ENCODE measurements at regions not wholly inside any gene's neighbourhood (a gene's known extent, or its start where the extent isn't known, plus 50 kb on each side); places are given as distances from the start of the nearest gene placed in this dataset.
A peak's percentile ranks its signal among the peaks of the same experiment; 100 is the strongest.

DNA sequence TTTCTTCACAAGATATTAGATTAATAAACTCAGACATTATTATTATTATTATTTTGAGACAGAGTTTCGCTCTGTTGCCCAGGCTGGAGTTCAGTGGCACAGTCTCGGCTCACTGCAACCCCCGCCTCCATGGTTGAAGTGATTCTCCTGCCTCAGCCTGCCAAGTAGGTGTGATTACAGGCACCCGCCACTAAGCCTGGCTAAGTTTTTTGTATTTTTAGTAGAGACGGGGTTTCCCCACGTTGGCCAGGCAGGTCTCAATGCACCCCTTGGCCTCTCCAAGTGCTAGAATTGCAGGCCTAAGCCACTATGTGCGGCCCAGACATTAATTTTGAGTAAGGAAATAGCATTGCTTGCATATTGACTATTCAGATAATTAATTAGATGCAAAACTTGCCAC, 554.9 kb upstream of the LRFN5 start:
- ATAC-seq: peak; percentile 88
- Mint-ChIP-seq H3K4me1 (peaks cover 1% of the 10 kb centered on the region; the same call in 2 of the 3 replicates), H3K27ac (no peak overlapping the region), H3K36me3 (ENCODE audit: low read depth) (no peaks in the 10 kb centered on the region), H3K27me3 (ENCODE audit: insufficient read depth, low read depth, poor library complexity) (peaks cover 2% of the 10 kb centered on the region), H3K9me3 (no peaks in the 10 kb centered on the region), H3K4me3 (no peak overlapping the region)
- H3K36me3 ChIP-seq (ENCODE audit: insufficient read depth): no peaks in the 10 kb centered on the region
- no peaks in the 10 kb centered on the region for H3K9me2 ChIP-seq (ENCODE audit: insufficient read depth)
- peak; percentile 63 for DNase-seq (ENCODE audit: low spot score)
- no peaks in the 10 kb centered on the region for H3K79me2 ChIP-seq (replicated peaks; ENCODE audit: insufficient read depth)
- H2AFZ ChIP-seq: no peak overlapping the region
- no peaks in the 10 kb centered on the region for H3F3A ChIP-seq (replicated peaks; ENCODE audit: low read depth)
- H3K4me2 ChIP-seq: no peak overlapping the region
- no peak overlapping the region for H3K4me3 ChIP-seq
- no peak for TF ChIP-seq NANOG (IDR thresholded peaks at IDR 0.05; ENCODE audit: borderline replicate concordance)
- TF ChIP-seq ZNF114 (CRISPR knock-in tag; IDR thresholded peaks at IDR 0.05): no peak
- TF ChIP-seq, protein P1, sequence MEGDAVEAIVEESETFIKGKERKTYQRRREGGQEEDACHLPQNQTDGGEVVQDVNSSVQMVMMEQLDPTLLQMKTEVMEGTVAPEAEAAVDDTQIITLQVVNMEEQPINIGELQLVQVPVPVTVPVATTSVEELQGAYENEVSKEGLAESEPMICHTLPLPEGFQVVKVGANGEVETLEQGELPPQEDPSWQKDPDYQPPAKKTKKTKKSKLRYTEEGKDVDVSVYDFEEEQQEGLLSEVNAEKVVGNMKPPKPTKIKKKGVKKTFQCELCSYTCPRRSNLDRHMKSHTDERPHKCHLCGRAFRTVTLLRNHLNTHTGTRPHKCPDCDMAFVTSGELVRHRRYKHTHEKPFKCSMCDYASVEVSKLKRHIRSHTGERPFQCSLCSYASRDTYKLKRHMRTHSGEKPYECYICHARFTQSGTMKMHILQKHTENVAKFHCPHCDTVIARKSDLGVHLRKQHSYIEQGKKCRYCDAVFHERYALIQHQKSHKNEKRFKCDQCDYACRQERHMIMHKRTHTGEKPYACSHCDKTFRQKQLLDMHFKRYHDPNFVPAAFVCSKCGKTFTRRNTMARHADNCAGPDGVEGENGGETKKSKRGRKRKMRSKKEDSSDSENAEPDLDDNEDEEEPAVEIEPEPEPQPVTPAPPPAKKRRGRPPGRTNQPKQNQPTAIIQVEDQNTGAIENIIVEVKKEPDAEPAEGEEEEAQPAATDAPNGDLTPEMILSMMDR (conservative IDR thresholded peaks at IDR 0.05; ENCODE audit: low read depth in 2 of 2): peak; percentile 6 to 32; a peak in 2 of 4 replicates
- H4K20me1 ChIP-seq (replicated peaks; ENCODE audit: insufficient read depth): no peaks in the 10 kb centered on the region
- H3K27me3 ChIP-seq (ENCODE audit: insufficient read depth): no peaks in the 10 kb centered on the region
- H3K27ac ChIP-seq (ENCODE audit: low read depth): no peak overlapping the region
- H3K4me1 ChIP-seq (ENCODE audit: insufficient read depth): no peaks in the 10 kb centered on the region

GRCh38 chr14:41047763-41048162, 558.9 kb upstream of the LRFN5 start:
- Mint-ChIP-seq H3K9me3 (no peaks in the 10 kb centered on the region), H3K4me3 (no peak overlapping the region), H3K27ac (no peak overlapping the region), H3K36me3 (ENCODE audit: low read depth) (no peaks in the 10 kb centered on the region), H3K27me3 (ENCODE audit: insufficient read depth, low read depth, poor library complexity) (peaks cover 2% of the 10 kb centered on the region), H3K4me1 (no peaks in the 10 kb centered on the region)
- Histone ChIP-seq H3K27me3 (ENCODE audit: insufficient read depth) (no peaks in the 10 kb centered on the region), H3K79me2 (replicated peaks; ENCODE audit: insufficient read depth) (no peaks in the 10 kb centered on the region), H4K20me1 (replicated peaks; ENCODE audit: insufficient read depth) (no peaks in the 10 kb centered on the region; the same call in 1 of the 2 replicates), H3K36me3 (ENCODE audit: insufficient read depth) (no peaks in the 10 kb centered on the region), H3K4me3 (no peak overlapping the region), H3K27ac (ENCODE audit: low read depth) (no peak overlapping the region), H3F3A (replicated peaks; ENCODE audit: low read depth) (no peaks in the 10 kb centered on the region), H2AFZ (no peak overlapping the region), H3K9me2 (ENCODE audit: insufficient read depth) (no peaks in the 10 kb centered on the region), H3K4me2 (no peak overlapping the region), H3K4me1 (ENCODE audit: insufficient read depth) (no peaks in the 10 kb centered on the region)
- no peak for ATAC-seq
- no peak for DNase-seq (ENCODE audit: low spot score)
- TF ChIP-seq POLR2AphosphoS5 (IDR thresholded peaks at IDR 0.05; ENCODE audit: low read depth): no peak
- TF ChIP-seq REST (IDR thresholded peaks at IDR 0.05; ENCODE audit: unreplicated experiment): no peak

- H4K20me1 ChIP-seq (replicated peaks; ENCODE audit: insufficient read depth): no peaks in the 10 kb centered on the region
- H3K27ac Mint-ChIP-seq: no peak overlapping the region
- no peak for TF ChIP-seq REST (IDR thresholded peaks at IDR 0.05; ENCODE audit: unreplicated experiment)
- no peak for TF ChIP-seq POLR2AphosphoS5 (IDR thresholded peaks at IDR 0.05; ENCODE audit: low read depth)
- no peak for TF ChIP-seq EZH2phosphoT487 (IDR thresholded peaks at IDR 0.05; ENCODE audit: unreplicated experiment)
- TF ChIP-seq NANOG (IDR thresholded peaks at IDR 0.05; ENCODE audit: borderline replicate concordance): no peak
- TF ChIP-seq, protein P1 (conservative IDR thresholded peaks at IDR 0.05; ENCODE audit: low read depth in 2 of 2): no peak
- no peak for TF ChIP-seq ZNF114 (CRISPR knock-in tag; IDR thresholded peaks at IDR 0.05)
Measured at GRCh38 chr14:41037388-41037787, 569.3 kb upstream of the LRFN5 start.

More at GRCh38 chr14:41037388-41037787, 569.3 kb upstream of the LRFN5 start:
- no peaks in the 10 kb centered on the region for H3K36me3 ChIP-seq (ENCODE audit: insufficient read depth)
- no peaks in the 10 kb centered on the region for H3K79me2 ChIP-seq (replicated peaks; ENCODE audit: insufficient read depth)
- Mint-ChIP-seq H3K4me3 (no peak overlapping the region), H3K27me3 (ENCODE audit: insufficient read depth, low read depth, poor library complexity) (no peaks in the 10 kb centered on the region), H3K36me3 (ENCODE audit: low read depth) (no peaks in the 10 kb centered on the region), H3K9me3 (no peaks in the 10 kb centered on the region), H3K4me1 (peaks cover 2% of the 10 kb centered on the region; the same call in 1 of the 3 replicates)
- no peak overlapping the region for H3K4me2 ChIP-seq
- no peaks in the 10 kb centered on the region for H3K27me3 ChIP-seq (ENCODE audit: insufficient read depth)
- DNase-seq (ENCODE audit: low spot score): no peak
- H3K4me3 ChIP-seq: no peak overlapping the region
- no peak for ATAC-seq
- no peaks in the 10 kb centered on the region for H3K9me2 ChIP-seq (ENCODE audit: insufficient read depth)
- H3K27ac ChIP-seq (ENCODE audit: low read depth): no peak overlapping the region
- H2AFZ ChIP-seq: no peak overlapping the region
- H3F3A ChIP-seq (replicated peaks; ENCODE audit: low read depth): no peaks in the 10 kb centered on the region
- H3K4me1 ChIP-seq (ENCODE audit: insufficient read depth): no peaks in the 10 kb centered on the region

All from GM23338 (cell line).